GM19395 (cell line): ENCODE measurements at regions not wholly inside any gene's neighbourhood (a gene's known extent, or its start where the extent isn't known, plus 50 kb on each side); places are given as distances from the start of the nearest gene placed in this dataset.

Source experiments
- ATAC-seq: cut with Tn5 transposase; IDR thresholded peaks from one replicate; pipeline ENCODE4 v1.9.1; 2021; ENCODE audit warnings: mild to moderate bottlenecking, moderate library complexity; ENCODE audit not compliant: unreplicated experiment

DNA sequence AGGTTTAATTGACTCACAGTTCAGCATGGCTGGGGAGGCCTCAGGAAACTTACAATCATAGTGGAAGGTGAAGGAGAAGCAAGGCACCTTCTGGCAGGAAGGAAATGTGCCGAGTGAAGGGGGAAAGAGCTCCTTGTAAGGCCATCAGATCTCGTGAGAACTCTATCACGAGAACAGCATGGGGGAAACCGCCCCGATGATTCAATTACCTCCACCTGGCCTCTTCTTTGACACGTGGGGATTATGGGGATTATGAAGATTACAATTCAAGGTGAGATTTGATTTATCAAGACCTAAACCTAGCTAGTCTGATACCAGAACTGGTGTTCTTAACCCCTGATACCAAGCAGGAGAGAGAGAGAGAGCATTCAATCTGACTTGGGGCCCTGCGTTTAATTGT lies 258.7 kb downstream of the PTEN start:
- ATAC-seq = no peak

DNA sequence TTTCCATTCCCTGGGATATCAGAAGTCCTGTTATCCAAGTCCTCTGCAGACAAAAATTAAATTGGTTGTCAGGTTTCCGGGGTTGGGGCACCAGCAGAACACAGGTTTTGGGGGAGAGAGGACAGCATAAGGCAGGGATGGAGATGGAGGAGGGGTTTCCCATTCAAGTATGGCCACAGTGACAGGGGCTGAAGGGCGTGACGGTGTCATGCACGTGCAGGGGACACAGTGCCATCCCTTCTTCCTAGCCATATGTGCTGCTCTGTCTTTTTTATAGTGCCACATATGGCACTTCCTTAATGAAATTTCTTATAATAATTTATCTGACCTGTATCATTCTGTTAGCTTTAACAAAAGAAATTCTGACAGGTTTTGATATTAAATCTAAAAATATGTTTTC lies 259.2 kb downstream of the PTEN start:
- ATAC-seq = no peak

DNA sequence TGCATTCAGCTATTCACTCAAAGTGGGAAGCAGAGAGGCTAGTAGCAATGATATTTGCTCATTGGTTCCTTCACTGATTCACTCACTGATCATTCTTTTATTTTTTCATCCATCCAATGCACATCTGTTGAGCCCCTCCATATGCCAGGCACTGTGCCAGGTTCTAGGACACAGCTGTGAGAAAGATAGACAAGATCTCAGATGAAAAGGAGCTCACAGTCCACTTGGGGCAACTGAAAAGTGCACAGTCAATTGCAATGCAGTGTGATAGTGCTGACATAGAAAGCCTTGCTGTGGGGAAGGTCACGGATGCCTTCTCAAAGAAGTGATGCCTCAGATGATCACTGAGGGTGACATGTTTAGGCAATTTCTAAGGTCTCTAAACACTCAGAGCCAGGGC lies 262.3 kb downstream of the PTEN start:
- no peak for ATAC-seq

DNA sequence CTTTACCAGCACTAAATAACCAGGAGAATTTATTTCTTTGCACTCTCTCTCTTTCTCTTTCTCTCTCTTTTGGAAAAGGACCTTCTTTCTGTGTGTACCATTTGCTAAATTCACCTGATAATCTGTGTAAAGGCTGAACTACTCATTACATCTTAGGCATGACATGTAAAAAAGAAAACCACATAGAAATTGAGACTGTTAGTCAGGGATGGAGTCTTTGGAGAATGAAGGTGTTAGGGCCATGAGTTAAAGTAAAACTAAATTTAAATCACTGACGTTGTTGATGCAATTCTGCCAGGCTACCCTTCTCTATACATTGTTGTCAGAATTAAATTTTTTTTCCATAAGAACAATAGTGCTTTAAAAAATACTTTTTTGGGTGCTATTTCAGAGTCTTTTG lies 263.3 kb downstream of the PTEN start:
- ATAC-seq = no peak

DNA sequence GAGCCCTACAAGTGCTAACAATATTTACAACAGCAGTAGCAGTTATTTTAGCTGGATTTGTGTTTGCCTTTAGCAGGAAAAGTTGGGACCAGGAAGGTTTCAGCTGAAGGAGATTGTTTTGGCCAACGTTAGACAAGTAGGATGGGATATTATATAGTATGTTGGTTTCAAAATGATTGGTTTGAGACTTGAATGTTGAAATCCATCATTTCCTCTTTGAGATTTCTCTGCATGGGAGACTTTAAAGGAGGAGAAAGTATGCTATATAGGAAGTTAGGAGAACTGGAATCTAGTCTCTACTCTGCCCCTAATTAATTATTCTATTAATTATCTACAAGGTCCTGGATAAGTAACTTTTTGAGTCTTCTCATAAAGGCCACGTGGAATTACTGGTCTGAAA lies 263.8 kb downstream of the PTEN start:
- no peak for ATAC-seq

DNA sequence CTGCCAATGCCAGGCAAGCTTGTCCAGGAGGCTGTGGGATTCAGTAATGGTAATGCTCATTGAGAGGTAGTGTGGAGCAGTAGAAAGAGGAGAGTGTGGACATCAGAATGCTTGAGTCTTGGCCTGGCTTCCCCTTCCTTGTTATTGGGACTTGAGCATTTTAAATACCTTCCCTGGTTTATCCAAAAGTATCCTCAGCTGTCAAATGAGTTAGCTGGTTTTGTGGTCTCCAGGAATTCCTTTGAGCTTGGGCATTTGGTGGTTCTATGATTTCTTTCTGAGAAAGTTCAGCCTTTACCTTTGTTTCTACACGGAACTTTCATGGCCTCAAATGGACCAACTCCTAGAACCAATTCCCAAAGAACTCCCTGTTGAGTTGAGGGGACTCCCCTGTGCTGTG lies 264.3 kb downstream of the PTEN start:
- ATAC-seq = no peak

DNA sequence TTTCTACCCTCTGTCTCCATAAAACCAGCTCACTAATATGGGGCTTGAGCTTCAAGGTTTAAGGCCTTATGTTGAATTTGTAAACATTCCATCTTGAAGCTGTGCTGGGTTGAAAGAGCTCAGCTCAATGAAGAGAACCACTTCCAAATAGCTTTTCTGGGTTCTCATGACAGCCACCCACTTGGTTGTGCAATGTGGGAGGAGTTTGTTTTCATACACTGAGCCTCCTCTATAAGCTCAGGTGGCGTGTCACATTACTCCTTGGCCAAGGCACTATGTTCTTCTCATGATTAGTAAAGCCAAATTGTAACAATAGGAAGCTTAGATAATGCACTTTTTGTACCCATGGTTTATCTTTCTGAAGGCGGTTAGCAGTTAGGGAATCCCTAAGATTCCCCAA lies 265.6 kb downstream of the PTEN start:
- no peak for ATAC-seq

DNA sequence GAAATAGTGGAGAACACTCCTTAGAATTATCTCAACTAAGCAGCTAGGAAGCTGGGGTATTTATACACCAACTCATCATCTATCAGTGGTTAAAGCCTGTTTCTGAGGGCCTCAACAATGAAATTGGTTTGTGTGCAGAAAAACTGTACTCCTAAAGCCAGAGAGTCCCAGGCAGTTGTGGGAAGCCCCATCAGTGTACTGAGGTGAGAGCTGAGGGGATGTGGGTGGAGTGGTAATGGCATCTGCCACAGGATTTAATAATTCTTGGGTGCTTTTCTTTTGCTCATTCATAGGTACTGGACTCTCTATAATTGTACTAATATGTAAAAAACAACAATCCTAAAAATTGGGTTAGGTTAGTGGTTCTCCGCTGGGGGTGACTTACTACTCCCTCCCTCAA lies 267.5 kb downstream of the PTEN start:
- no peak for ATAC-seq

DNA sequence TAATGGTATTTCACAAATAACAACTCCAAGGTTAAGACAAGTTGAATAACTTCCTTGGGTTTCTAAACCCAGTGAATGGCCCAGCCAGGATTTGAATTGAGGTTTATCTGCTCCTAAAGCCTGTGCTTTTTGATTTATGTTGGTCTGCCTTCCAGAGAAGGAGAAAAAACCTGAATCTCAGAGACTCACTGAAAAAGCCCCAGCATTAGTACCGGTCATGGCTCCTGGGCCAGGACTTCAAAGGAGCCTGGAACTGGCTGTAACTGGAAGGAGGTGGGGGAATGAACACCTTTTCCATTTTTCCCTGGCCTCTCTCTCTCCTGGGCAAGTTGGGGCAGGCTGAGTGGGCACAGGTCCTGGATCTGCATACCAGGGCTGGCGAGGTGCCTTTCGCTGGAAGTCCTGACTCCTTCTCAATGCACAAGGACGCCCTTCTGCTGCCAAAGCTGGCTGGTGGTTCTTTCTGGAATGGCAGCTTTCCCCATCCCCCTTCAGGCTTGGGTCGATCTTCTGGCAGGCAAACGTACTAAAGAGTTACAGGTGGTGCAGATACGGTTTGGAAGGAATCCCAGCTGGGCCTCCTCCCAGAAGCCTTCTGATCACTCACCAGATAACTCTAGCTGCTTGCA lies 268.2 kb downstream of the PTEN start:
- no peak for ATAC-seq

DNA sequence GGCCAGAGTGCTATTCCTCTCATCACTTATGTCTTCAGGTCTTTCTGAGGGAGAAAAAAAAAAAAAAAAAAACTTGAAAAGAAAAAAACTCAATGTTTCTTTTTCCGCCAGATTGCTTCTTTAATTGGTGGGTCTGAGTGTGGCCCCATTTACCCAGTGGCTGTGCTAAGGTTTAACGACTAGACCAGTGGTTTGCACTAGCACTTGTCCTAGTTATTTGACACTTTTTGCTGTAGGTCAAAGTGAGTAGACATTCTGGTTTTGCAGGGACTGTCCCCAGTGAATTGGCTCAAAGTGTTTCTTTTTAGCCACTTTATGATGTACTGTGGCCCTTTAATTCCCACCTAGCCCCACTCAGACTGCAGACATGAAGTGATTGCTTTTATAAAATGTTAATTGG lies 273.3 kb downstream of the PTEN start:
- ATAC-seq = no peak

DNA sequence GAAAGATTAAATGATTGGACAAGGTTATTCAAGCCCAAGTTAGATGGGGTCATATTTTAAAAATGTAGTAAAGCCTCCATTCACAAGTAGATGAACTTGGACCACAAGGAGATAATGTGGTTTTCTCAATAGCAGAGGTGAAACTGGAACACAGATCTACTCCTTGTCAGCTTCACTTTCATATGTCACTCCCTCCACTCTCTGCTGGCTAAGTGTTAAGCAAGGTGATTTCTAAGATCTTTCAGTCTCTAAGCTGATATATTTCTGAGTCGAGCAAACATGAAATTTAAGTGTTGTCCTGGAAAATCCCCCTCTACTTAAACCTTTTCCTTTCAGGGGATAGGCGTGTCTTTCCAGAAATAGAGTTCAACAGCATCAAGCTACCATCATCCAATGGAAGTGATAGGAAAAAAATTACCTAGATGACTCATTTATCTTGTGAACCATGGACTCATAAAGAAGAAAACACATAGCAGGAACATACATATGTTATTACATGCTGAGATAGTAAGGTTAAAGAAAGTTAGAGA lies 275.0 kb downstream of the PTEN start:
- peak; percentile 89 for ATAC-seq

DNA sequence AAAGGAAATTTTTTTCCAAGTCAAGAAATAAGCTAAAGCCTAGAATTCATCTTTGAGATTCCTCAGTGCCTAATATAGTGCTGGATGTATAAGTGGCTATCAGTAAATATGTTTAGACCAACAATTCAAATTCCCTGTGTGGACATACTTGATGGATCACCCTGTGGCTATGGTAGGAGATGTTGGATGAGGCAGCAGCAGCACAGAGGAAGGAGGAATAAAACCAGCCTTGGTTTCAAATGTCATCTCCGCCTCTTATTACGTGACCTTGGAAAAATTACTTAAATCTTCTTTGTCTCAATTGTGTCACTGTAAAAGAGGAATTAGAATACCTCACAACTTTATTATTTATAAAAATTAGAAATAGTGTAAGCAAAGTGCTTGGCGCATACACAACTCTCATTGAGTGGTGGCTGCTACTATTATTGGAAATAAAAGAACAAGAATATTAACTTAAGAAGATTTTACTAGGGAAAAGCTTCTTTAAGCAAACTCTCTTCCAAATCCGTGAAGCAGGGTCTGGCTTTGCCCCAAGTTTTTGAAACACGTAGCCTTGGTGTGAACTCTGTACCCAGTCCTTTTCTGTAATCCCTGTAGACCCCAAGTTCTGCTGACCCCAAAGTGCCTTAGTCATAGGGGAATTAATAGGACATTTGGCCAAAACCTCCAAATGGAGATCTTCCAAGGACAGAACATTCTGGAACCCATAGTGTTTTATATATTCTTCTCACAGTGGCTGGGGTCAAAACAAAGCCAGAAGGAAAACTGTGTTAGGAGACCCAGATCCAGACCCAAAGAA lies 283.8 kb downstream of the PTEN start:
- no peak for ATAC-seq

DNA sequence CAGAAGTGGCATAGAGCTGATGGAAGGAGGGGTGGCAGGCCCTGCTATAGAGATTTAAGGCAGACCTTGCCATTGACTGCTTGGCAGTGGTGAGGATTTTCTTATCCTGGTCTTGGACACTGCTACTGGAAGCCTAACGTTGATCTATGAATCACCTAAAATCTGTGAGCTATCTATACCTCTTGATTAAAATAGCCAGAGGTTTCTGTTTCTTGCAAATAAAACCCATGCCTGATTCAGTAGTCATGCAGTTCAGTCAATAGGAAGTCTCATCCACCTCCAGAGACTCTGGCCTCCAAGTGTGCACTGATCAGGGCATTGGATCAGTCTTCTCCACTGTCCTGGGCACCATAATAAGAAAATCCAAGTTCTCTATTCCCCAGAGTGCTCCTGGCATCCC lies 286.5 kb downstream of the PTEN start:
- ATAC-seq = no peak

DNA sequence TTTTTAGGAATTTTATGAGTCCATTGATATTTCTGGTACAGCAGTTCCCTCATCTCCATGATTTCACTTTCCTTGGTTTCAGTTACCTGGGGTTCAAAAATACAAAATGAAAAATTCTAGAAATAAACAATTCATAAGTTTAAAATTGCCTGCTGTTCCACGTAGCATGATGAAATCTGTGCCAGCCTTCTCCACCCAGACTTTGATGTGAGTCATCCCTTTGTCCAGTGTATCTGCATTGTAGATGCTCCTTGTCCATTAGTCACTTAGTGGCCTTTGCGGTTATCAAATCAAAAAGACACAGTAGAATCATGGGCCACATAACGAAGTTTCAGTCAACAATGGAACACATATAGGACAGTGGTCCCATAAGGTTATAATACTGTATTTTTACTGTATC lies 286.9 kb downstream of the PTEN start:
- no peak for ATAC-seq

DNA sequence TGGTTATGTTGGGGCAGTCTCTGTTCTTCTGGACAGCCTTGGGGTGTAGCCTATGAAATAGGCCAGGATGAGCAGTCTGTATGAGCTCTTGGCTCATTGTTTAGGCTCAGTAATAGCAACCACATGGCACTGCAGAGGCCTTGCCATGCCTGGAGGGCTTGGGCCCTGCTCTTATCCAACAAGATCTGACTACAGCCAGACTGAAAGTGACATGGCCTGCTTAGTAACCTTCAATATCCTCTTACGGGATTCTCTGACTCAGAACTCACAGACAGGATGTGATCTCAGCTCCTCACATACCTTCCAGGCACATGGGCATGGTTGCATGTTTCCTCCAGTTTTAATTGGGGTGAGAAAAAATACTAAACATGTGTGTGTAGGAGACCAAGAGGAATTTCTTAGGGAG lies 289.3 kb downstream of the PTEN start:
- peak; percentile 89 for ATAC-seq

DNA sequence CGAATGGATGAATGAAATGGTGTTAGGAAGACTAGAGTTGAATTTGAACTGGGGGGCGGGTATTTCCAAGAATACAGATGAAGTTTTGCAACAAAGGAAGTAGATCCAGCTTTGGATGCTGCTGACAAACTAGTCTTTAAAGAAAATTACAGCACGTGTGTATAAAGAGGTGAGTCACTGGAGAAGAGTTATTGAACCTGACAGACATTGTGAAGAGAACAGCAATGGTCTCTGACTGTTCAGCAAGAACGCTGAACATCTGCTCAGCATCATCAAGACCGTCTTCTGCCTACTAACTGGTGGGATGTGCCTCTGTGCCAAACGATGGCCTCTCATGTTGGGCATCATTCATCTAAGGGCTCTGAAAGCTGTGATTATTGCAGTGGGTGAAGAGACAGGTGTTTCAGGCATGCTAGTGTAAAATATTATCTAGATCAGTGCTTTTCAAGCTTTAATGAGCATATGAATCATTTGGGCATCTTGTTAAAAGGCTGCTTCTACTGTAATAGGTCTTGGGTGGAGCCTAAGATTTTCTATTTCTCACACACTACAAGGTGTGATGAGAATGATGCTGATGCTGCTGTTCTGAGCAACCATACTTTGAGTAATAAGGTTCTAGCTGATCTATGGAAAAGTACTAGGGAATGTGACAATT lies 291.3 kb downstream of the PTEN start:
- no peak for ATAC-seq

DNA sequence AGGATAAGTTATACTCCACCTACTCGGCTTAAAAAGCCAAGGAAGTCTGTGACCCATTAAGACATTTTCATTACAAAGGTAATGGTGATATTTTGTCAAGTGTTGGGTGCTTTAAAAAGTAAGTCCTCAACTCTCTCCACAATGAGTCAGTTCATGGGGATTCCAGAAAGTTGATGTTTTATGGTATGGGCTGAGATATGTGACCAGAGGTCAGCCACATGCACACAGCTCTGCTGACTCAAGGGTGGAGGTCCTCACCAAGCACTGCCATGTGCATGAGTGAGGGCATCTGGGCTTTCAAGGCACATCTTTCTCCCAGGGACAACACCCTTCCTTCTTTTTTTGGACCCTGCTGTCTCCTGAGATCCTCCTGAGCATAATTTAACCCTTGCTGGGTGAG lies 292.9 kb downstream of the PTEN start:
- no peak for ATAC-seq

DNA sequence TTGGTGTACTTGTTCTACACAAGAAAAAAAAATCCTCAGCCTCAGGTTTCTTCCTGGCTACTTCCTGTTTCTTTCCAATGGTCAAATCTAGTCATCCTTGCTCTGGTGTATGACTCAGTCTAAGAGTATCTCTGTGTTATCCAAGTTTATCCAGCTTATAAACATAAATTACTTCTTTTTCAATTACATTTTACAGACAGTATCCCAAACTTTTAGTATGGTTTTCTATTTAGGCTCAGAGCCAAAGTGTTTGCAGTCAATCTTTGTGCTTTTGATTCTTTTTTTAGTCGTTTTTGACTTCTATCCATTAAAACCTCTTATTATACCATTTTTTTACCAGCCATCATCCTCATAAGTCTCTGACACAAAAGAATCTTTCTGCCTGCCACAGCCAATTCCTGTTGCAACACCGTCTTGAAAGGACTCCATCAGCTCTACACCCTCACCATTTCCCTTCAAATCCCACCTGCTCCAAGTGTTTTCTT lies 294.6 kb downstream of the PTEN start:
- no peak for ATAC-seq

DNA sequence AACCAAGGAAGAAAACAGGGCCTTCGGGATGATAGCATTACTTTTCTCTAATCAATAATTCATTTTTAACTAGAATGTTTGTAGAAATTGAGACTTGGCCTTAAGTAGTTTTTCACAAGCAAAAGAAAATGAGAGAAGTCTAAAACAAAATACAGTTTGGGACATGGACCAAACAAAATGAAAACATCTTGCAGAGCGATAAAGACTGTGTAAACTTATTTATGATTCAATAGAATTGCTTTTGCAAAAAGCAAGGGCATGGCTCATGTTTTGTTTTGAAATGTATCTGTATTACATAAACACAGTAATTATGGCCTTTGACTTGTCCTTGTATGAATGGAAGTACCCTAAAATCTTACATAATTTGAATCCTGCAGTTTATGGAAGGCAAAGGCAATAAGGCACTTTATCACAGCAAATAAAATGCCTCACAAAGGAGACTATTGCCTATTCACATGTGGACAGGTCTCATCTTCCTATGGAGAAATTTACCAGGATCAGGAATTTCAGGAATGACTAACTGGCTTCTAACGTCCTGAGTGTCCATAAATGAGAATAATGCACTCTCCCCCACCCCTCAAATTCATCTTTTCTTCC lies 295.2 kb downstream of the PTEN start:
- ATAC-seq = no peak

DNA sequence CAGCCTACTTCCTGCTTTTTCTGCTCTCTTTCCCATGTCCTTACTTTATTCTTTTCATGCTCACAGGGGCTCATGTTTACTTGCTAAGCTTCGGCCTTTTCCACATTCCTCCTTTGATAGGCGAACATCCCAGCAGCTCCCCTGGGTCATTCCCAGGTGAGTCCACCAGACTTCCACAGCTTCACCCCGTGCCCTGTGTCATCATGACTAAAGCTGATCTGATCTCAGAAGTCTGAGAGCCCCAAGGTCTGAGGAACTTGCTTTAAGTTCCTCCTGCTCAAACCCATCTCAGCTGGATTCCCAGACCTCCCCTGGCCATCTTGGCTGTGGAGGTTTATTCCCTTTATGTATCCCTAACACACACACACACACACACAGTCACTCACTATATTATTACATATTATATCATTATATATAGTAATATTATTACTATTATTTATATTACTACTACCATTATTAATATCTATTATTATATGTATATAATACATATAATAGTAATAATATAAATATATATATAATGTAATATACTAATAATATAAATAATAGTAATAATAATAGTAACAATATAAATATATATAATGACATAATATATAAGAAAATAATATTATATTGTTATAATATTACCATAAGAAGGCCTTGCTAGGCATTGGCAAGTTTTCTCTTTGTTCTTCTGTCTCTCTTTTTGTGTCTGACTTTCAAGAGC lies 295.9 kb downstream of the PTEN start:
- ATAC-seq = no peak

DNA sequence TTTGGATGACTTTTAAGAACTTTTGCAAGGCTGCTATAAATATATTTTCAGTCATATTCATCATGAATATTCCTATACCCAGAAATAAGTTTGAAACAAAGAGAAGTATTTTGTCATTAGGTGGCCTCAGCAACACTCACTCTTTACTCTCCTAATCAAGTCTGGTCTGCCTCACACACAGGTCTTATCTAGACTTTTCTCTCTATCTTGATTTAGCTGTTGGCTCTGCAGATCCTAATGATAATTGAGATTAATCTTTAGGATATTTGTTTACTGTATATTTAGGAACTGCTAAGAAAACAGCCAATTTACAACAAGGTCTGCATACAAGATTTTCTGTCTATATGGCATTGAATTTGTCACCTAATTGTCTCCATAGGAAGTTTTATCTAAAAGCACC lies 297.6 kb downstream of the PTEN start:
- no peak for ATAC-seq
